ENCODE measurements at regions not wholly inside any gene's neighbourhood (a gene's known extent, or its start where the extent isn't known, plus 50 kb on each side); places are given as distances from the start of the nearest gene placed in this dataset.

DNA sequence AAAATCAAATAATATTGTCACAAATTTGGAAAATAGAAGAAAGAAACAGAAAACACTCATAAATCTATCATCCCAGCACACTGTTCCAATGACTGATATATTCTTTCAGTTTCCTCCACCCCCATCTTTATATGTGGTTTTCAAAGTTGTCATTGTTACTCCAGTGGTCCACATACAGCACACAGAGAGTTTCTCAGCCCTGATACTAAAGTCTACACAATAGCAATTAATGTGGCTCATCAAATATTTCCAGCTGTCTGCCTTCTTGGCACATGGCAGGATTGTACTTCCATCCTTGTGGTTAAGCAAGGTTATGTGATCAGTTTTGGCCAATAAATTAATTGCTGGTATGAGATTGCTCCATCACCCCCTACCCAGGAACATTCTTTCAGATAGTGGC is 221.7 kb downstream of the PDCD6IP start:
- FAIRE-seq (no peak), DNase-seq (no peak)
- no peaks in the 10 kb centered on the region for H3K4me1 ChIP-seq (ENCODE audit: control insufficient read depth in 3 of 3, insufficient read depth in 2 of 3, low read depth in 1 of 3, low read length in 2 of 3)
- H3K4me3 ChIP-seq (ENCODE audit: low read depth in 1 of 3, low read length in 3 of 3): no peak overlapping the region
- no peaks in the 10 kb centered on the region for H3K36me3 ChIP-seq (ENCODE audit: control insufficient read depth in 3 of 3, insufficient read depth in 2 of 3, low read depth in 1 of 3, low read length in 3 of 3)
- no peak overlapping the region for H3K27ac ChIP-seq (ENCODE audit: low read depth in 1 of 3, low read length in 2 of 3)
- no peaks in the 10 kb centered on the region for H3K9me3 ChIP-seq (ENCODE audit: control insufficient read depth in 2 of 2, insufficient read depth in 1 of 2, low read depth in 1 of 2, low read length in 1 of 2)
- H3K27me3 ChIP-seq (ENCODE audit: control insufficient read depth in 3 of 3, insufficient read depth in 3 of 3, low read length in 3 of 3): no peaks in the 10 kb centered on the region

DNA sequence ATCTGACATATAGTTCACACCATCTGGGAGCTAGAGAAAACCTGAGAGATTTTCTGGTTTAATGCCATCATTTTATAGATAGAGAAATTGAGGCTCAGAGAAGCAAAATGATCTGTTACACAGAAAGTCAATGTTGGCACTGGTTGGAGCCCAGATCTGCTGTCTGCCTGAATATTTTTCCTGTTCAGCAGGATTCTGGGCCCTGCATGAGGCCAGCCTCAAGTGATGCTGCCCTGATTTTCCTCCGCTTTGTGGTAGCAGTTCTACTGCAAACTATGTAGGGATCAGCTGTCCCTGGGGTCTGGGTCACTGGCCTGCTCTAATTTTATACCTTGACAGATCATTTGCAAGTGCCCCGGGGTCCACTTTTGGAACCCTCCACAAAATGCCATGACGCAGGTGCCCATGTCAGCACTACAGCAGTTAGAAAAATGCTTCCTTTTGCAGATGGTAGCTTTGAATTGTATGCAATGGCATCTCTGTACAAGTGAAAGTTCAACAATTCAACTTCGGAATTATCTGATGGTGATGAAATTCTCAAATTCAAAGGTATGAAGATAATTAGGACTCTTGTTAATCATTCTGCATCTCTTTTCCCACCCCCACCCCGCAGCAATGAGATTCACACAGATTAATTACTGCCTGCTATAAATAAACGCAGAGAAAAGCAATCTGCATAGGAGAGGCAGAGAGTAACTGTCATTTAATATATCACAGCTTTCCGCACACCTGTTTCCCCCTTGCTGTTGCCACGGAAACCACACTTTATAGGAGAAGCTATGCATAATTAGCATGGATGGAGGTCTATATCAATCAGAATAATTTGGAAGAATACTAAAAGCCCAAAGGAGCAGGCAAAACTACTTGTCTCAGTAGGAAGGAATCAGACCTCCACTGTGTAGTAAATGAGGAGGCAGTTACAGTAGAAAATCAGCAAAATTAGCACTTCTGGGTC is 222.6 kb downstream of the PDCD6IP start:
- WGBS, 3 donors: 52 to 56% (median 52%) methylated on average over 8 of the region's 8 CpGs
- H3K27me3 ChIP-seq (ENCODE audit: control insufficient read depth in 3 of 3, insufficient read depth in 3 of 3, low read length in 3 of 3): no peaks in the 10 kb centered on the region
- H3K4me3 ChIP-seq (ENCODE audit: low read depth in 1 of 3, low read length in 3 of 3): no peak overlapping the region
- DNase-seq: no peak
- H3K9me3 ChIP-seq (ENCODE audit: control insufficient read depth in 2 of 2, insufficient read depth in 1 of 2, low read depth in 1 of 2, low read length in 1 of 2): no peaks in the 10 kb centered on the region
- no peak overlapping the region for H3K27ac ChIP-seq (ENCODE audit: low read depth in 1 of 3, low read length in 2 of 3)
- H3K4me1 ChIP-seq (ENCODE audit: control insufficient read depth in 3 of 3, insufficient read depth in 2 of 3, low read depth in 1 of 3, low read length in 2 of 3): no peaks in the 10 kb centered on the region
- no peaks in the 10 kb centered on the region for H3K36me3 ChIP-seq (ENCODE audit: control insufficient read depth in 3 of 3, insufficient read depth in 2 of 3, low read depth in 1 of 3, low read length in 3 of 3)
- no peak for FAIRE-seq

DNA sequence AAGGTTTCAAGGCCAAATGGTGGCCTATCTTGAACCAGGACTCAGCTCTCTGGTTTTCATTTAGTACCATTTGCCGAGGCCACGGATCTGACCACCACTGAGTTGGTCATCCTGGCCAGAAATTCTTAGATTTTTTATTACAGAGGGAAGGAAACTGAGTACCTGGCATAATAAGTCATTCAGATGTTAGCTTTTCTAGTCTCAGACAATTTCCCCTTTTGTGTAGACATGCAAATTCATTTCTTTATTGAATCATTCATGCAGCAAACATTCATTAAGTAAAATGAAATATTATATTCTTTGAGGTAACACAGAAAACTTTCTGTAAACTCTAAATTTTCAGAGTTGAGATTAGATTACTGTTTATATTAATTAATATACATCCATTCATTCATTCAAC is 223.7 kb downstream of the PDCD6IP start:
- H3K4me1 ChIP-seq (ENCODE audit: control insufficient read depth in 3 of 3, insufficient read depth in 2 of 3, low read depth in 1 of 3, low read length in 2 of 3): no peaks in the 10 kb centered on the region
- DNase-seq (no peak), FAIRE-seq (no peak)
- no peaks in the 10 kb centered on the region for H3K9me3 ChIP-seq (ENCODE audit: control insufficient read depth in 2 of 2, insufficient read depth in 1 of 2, low read depth in 1 of 2, low read length in 1 of 2)
- H3K4me3 ChIP-seq (ENCODE audit: low read depth in 1 of 3, low read length in 3 of 3): no peak overlapping the region
- H3K27me3 ChIP-seq (ENCODE audit: control insufficient read depth in 3 of 3, insufficient read depth in 3 of 3, low read length in 3 of 3): no peaks in the 10 kb centered on the region
- H3K36me3 ChIP-seq (ENCODE audit: control insufficient read depth in 3 of 3, insufficient read depth in 2 of 3, low read depth in 1 of 3, low read length in 3 of 3): no peaks in the 10 kb centered on the region
- H3K27ac ChIP-seq (ENCODE audit: low read depth in 1 of 3, low read length in 2 of 3): no peak overlapping the region
- WGBS, 3 donors: 80 to 95% (median 94%) methylated on average over 2 of the region's 2 CpGs

DNA sequence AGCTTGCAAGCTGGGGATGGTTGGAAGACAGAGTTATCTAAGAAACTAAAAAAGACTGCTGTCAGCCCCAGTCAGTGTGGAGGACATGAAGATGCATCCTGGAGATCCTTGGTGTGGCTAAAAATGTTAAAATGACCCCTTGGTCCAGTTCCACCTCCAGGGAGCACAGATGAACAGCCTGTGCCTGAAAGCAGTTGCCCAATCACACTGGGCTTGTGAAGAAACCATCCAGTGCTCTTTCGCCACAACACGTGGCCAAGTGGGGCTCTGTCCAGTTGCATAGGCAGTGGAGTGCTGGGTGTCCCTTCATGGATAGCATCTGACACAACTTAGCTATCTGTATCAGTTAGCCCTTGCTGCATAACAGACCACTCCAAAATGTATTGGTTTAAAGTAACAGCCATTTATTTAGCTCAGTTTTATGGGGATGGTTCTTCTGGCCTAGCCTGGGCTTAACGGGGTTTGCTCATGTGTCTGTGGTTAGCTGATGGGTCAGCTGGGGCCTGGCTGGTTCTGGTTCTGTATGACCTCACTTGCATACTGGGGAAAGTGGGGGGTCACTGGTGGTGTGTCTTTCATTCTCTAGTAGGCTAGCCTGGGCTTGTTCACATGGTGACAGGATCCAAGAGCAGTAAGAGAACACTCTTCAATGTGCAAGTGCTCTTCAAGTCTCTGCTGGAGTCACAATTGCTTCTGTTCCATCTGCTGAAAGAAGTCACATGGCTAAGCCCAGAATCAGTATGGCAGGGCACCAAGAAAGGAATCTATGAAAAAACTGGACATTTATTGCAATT is 226.2 kb downstream of the PDCD6IP start:
- no peak for FAIRE-seq
- Histone ChIP-seq H3K9me3 (ENCODE audit: control insufficient read depth in 2 of 2, insufficient read depth in 1 of 2, low read depth in 1 of 2, low read length in 1 of 2) (no peaks in the 10 kb centered on the region), H3K4me3 (ENCODE audit: low read depth in 1 of 3, low read length in 3 of 3) (no peak overlapping the region), H3K4me1 (ENCODE audit: control insufficient read depth in 3 of 3, insufficient read depth in 2 of 3, low read depth in 1 of 3, low read length in 2 of 3) (no peaks in the 10 kb centered on the region), H3K36me3 (ENCODE audit: control insufficient read depth in 3 of 3, insufficient read depth in 2 of 3, low read depth in 1 of 3, low read length in 3 of 3) (no peaks in the 10 kb centered on the region), H3K27me3 (ENCODE audit: control insufficient read depth in 3 of 3, insufficient read depth in 3 of 3, low read length in 3 of 3) (peaks cover 0 to 1% (median 0%) of the 10 kb centered on the region in 3 donors), H3K27ac (ENCODE audit: low read depth in 1 of 3, low read length in 2 of 3) (no peak overlapping the region)
- 84 to 90% (median 89%) methylated on average over 3 of the region's 3 CpGs for WGBS, 3 donors
- DNase-seq: no peak

DNA sequence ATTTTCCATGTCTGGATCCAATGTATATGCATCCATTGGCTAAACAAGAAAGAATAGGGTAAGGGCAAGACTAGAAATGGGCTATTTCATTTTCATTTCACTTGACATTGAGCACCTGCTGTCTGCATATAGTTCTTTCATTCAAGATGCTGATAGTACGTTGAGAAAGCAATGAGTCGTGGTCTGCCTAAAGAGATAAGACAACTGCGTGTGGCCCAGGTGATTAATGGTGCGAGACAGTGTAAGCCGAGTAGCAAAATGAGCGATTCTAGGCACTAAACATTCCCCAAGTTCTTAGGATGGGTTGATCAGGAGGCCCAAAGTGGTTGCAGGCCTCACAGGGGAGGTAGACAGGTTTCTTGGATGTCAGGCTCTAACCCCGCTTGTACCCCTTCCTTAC is 235.4 kb downstream of the PDCD6IP start:
- no peaks in the 10 kb centered on the region for H3K27me3 ChIP-seq (ENCODE audit: control insufficient read depth in 3 of 3, insufficient read depth in 3 of 3, low read length in 3 of 3)
- FAIRE-seq: no peak
- no peaks in the 10 kb centered on the region for H3K9me3 ChIP-seq (ENCODE audit: control insufficient read depth in 2 of 2, insufficient read depth in 1 of 2, low read depth in 1 of 2, low read length in 1 of 2)
- DNase-seq: no peak
- no peak overlapping the region for H3K27ac ChIP-seq (ENCODE audit: low read depth in 1 of 3, low read length in 2 of 3)
- no peaks in the 10 kb centered on the region for H3K36me3 ChIP-seq (ENCODE audit: control insufficient read depth in 3 of 3, insufficient read depth in 2 of 3, low read depth in 1 of 3, low read length in 3 of 3)
- H3K4me3 ChIP-seq (ENCODE audit: low read depth in 1 of 3, low read length in 3 of 3): no peak overlapping the region
- H3K4me1 ChIP-seq (ENCODE audit: control insufficient read depth in 3 of 3, insufficient read depth in 2 of 3, low read depth in 1 of 3, low read length in 2 of 3): no peaks in the 10 kb centered on the region
- whole genome bisulfite sequencing, 3 donors: 75 to 78% (median 77%) methylated on average over 7 of the region's 7 CpGs

DNA sequence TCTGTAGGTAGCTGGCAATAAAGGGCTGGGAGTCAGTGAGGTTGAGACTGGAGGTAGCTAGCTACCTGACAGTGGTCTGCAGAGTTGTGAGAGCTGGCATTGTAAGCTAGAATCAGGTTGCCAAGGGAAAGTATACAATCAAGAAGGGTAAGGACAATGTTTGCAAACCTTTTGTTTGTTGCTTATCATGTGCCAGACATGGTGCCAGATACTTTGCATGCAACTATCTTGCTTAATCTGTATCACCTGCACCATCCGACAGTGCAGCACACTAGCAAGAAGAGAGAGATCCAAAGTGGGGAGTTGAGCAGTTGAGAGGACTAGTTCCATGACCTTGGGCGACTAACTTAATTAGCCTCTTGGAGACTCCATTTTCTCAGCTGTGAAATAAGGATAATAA is 236.4 kb downstream of the PDCD6IP start:
- no peak overlapping the region for H3K27ac ChIP-seq (ENCODE audit: low read depth in 1 of 3, low read length in 2 of 3)
- WGBS, 3 donors: 82 to 85% (median 84%) methylated on average over 2 of the region's 2 CpGs
- no peaks in the 10 kb centered on the region for H3K9me3 ChIP-seq (ENCODE audit: control insufficient read depth in 2 of 2, insufficient read depth in 1 of 2, low read depth in 1 of 2, low read length in 1 of 2)
- no peaks in the 10 kb centered on the region for H3K27me3 ChIP-seq (ENCODE audit: control insufficient read depth in 3 of 3, insufficient read depth in 3 of 3, low read length in 3 of 3)
- H3K4me1 ChIP-seq (ENCODE audit: control insufficient read depth in 3 of 3, insufficient read depth in 2 of 3, low read depth in 1 of 3, low read length in 2 of 3): no peaks in the 10 kb centered on the region
- no peaks in the 10 kb centered on the region for H3K36me3 ChIP-seq (ENCODE audit: control insufficient read depth in 3 of 3, insufficient read depth in 2 of 3, low read depth in 1 of 3, low read length in 3 of 3)
- FAIRE-seq (no peak), DNase-seq (no peak)
- H3K4me3 ChIP-seq (ENCODE audit: low read depth in 1 of 3, low read length in 3 of 3): no peak overlapping the region

DNA sequence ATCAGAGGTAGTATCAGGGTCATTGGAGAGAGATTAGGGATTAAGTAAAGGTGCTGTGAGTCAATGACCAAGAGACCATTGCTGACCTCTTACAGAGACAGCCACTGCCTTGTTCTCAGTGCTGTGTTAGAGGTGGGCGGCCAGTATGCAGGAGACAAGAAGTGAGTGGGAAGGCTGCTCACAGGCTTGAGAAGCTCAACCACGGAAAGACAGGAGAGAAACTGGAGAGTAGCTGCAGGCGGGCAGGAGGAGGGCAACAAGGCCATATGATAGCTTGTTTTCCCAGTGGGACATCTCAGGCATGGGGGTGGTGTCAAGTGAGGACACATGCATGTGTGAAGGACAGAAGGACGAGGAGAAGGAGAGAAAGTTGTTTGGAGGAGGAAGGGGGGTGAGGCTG is 237.3 kb downstream of the PDCD6IP start:
- DNase-seq: no peak
- H3K9me3 ChIP-seq (ENCODE audit: control insufficient read depth in 2 of 2, insufficient read depth in 1 of 2, low read depth in 1 of 2, low read length in 1 of 2): no peaks in the 10 kb centered on the region
- H3K27ac ChIP-seq (ENCODE audit: low read depth in 1 of 3, low read length in 2 of 3): no peak overlapping the region
- 59 to 67% (median 65%) methylated on average over 4 of the region's 4 CpGs for WGBS, 3 donors
- no peak overlapping the region for H3K4me3 ChIP-seq (ENCODE audit: low read depth in 1 of 3, low read length in 3 of 3)
- H3K36me3 ChIP-seq (ENCODE audit: control insufficient read depth in 3 of 3, insufficient read depth in 2 of 3, low read depth in 1 of 3, low read length in 3 of 3): no peaks in the 10 kb centered on the region
- no peaks in the 10 kb centered on the region for H3K27me3 ChIP-seq (ENCODE audit: control insufficient read depth in 3 of 3, insufficient read depth in 3 of 3, low read length in 3 of 3)
- no peaks in the 10 kb centered on the region for H3K4me1 ChIP-seq (ENCODE audit: control insufficient read depth in 3 of 3, insufficient read depth in 2 of 3, low read depth in 1 of 3, low read length in 2 of 3)
- no peak for FAIRE-seq

DNA sequence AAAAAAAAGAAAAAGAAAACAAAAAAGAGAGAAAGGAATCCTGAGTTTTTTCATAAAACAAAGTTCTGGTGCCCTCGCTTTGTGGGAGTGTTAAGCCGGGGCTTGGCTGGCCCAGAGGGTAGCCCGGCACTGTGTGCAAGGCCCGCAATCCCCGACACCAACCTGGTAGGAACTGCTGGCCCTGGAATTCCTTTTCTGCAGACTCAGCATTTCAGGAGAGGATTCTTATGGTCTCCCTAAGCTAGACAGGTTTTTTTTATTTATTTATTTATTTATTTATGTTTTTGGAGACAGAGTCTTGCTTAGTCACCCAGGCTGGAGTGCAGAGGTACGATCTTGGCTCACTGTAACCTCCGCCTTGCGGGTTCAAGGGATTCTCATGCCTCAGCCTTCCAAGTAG is 238.8 kb downstream of the PDCD6IP start:
- DNase-seq (no peak), FAIRE-seq (no peak)
- no peaks in the 10 kb centered on the region for H3K9me3 ChIP-seq (ENCODE audit: control insufficient read depth in 2 of 2, insufficient read depth in 1 of 2, low read depth in 1 of 2, low read length in 1 of 2)
- H3K27ac ChIP-seq (ENCODE audit: low read depth in 1 of 3, low read length in 2 of 3): no peak overlapping the region
- H3K4me1 ChIP-seq (ENCODE audit: control insufficient read depth in 3 of 3, insufficient read depth in 2 of 3, low read depth in 1 of 3, low read length in 2 of 3): no peaks in the 10 kb centered on the region
- WGBS, 3 donors: 88 to 95% (median 91%) methylated on average over 8 of the region's 8 CpGs
- no peaks in the 10 kb centered on the region for H3K36me3 ChIP-seq (ENCODE audit: control insufficient read depth in 3 of 3, insufficient read depth in 2 of 3, low read depth in 1 of 3, low read length in 3 of 3)
- H3K4me3 ChIP-seq (ENCODE audit: low read depth in 1 of 3, low read length in 3 of 3): no peak overlapping the region
- no peaks in the 10 kb centered on the region for H3K27me3 ChIP-seq (ENCODE audit: control insufficient read depth in 3 of 3, insufficient read depth in 3 of 3, low read length in 3 of 3)

All from small intestine (tissue), 7 donors.